Trophoblast cell (in vitro differentiated cells and primary cell): ENCODE measurements at regions not wholly inside any gene's neighbourhood (a gene's known extent, or its start where the extent isn't known, plus 50 kb on each side); places are given as distances from the start of the nearest gene placed in this dataset.
"Not testable (repeated sequence)": the region's sequence is repeated elsewhere in the genome, so short reads cannot be mapped to it uniquely, and the experiment has no call there.

Experiments used
- DNase-seq, 2 donors: peaks; one replicate each; pipeline ENCODE4 v3.0.0-alpha.2; 2016
- H2AFZ ChIP-seq: 2 replicates; pipeline ENCODE4 v1.6.1; 2013; ENCODE audit warnings: low read length, moderate library complexity, mild to moderate bottlenecking; ENCODE audit not compliant: insufficient read depth, poor library complexity
- H2AK5ac ChIP-seq: 2 replicates; pipeline ENCODE4 v1.6.1; 2013; ENCODE audit warnings: mild to moderate bottlenecking, low read length
- H2BK120ac ChIP-seq: 2 replicates; pipeline ENCODE4 v1.6.1; 2013; ENCODE audit warnings: low read length, mild to moderate bottlenecking, moderate library complexity; ENCODE audit not compliant: insufficient read depth, poor library complexity
- H2BK12ac ChIP-seq: 2 replicates; pipeline ENCODE4 v1.6.1; 2013; ENCODE audit warnings: mild to moderate bottlenecking, low read length, moderate library complexity
- H2BK5ac ChIP-seq: 2 replicates; pipeline ENCODE4 v1.6.1; 2013; ENCODE audit warnings: low read length, low read depth, moderate library complexity, mild to moderate bottlenecking; ENCODE audit not compliant: poor library complexity
- H3K14ac ChIP-seq: 2 replicates; pipeline ENCODE4 v1.6.1; 2013; ENCODE audit warnings: mild to moderate bottlenecking, low read length
- H3K18ac ChIP-seq: 2 replicates; pipeline ENCODE4 v1.6.1; 2013; ENCODE audit warnings: mild to moderate bottlenecking, low read length
- H3K23ac ChIP-seq: 2 replicates; pipeline ENCODE4 v1.6.1; 2013; ENCODE audit warnings: low read length
- H3K27ac ChIP-seq: 2 replicates; pipeline ENCODE4 v1.5.1; 2013; ENCODE audit warnings: low read depth, mild to moderate bottlenecking, inconsistent platforms, low read length, moderate library complexity
- H3K27me3 ChIP-seq: 2 replicates; pipeline ENCODE4 v1.6.1; 2013; ENCODE audit warnings: inconsistent platforms, mild to moderate bottlenecking, low read length, moderate library complexity; ENCODE audit not compliant: insufficient read depth
- H3K36me3 ChIP-seq, 2 experiments: 1 replicate in 1 of 2; 2 replicates in 1 of 2; pipeline ENCODE4 v1.6.1; 2013; ENCODE audit warnings: low read length in 2 of 2, mild to moderate bottlenecking in 2 of 2, moderate library complexity in 1 of 2; ENCODE audit not compliant: insufficient read depth in 2 of 2, control insufficient read depth in 1 of 2
- H3K4ac ChIP-seq: 2 replicates; pipeline ENCODE4 v1.6.1; 2013; ENCODE audit warnings: low read depth, mild to moderate bottlenecking, low read length, moderate library complexity
- H3K4me1 ChIP-seq, 2 experiments: 1 replicate in 1 of 2; 2 replicates in 1 of 2; pipeline ENCODE4 v1.6.1; 2013; ENCODE audit warnings: low read length in 2 of 2, mild to moderate bottlenecking in 2 of 2, moderate library complexity in 1 of 2; ENCODE audit not compliant: insufficient read depth in 2 of 2, control insufficient read depth in 1 of 2
- H3K4me2 ChIP-seq: 2 replicates; pipeline ENCODE4 v1.6.1; 2013; ENCODE audit warnings: inconsistent platforms, mild to moderate bottlenecking, low read length, moderate library complexity
- H3K4me3 ChIP-seq: 2 replicates; pipeline ENCODE4 v1.5.1; 2013; ENCODE audit warnings: mild to moderate bottlenecking, low read depth, low read length, inconsistent platforms
- H3K79me1 ChIP-seq: one replicate; pipeline ENCODE4 v1.6.1; 2013; ENCODE audit warnings: low read length
- H3K79me2 ChIP-seq: 2 replicates; pipeline ENCODE4 v1.6.1; 2013; ENCODE audit warnings: low read length, mild to moderate bottlenecking; ENCODE audit not compliant: control insufficient read depth, insufficient read depth, poor library complexity
- H3K9ac ChIP-seq: 2 replicates; pipeline ENCODE4 v1.6.1; 2013; ENCODE audit warnings: mild to moderate bottlenecking, low read length
- H3K9me3 ChIP-seq: 2 replicates; pipeline ENCODE4 v1.6.1; 2013; ENCODE audit warnings: low read depth, mild to moderate bottlenecking, control low read depth, inconsistent platforms, low read length; ENCODE audit not compliant: insufficient read depth
- H4K12ac ChIP-seq: 2 replicates; pipeline ENCODE4 v1.6.1; 2013; ENCODE audit warnings: low read depth, mild to moderate bottlenecking, low read length, moderate library complexity
- H4K8ac ChIP-seq: 2 replicates; pipeline ENCODE4 v1.6.1; 2013; ENCODE audit warnings: low read depth, mild to moderate bottlenecking, low read length, moderate library complexity
- H4K91ac ChIP-seq: one replicate; pipeline ENCODE4 v1.6.1; 2013; ENCODE audit warnings: low read depth, mild to moderate bottlenecking, low read length, moderate library complexity
- WGBS: extraction: QIAGEN DNeasy Blood & Tissue Kit; methylation state at CpG from one replicate; pipeline ENCODE4 v1.1.7; 2013; ENCODE audit warnings: missing lambda C conversion rate; ENCODE audit not compliant: insufficient read length, insufficient coverage; ENCODE audit errors: extremely low coverage; 5-methylcytosine and 5-hydroxymethylcytosine counted together

DNA sequence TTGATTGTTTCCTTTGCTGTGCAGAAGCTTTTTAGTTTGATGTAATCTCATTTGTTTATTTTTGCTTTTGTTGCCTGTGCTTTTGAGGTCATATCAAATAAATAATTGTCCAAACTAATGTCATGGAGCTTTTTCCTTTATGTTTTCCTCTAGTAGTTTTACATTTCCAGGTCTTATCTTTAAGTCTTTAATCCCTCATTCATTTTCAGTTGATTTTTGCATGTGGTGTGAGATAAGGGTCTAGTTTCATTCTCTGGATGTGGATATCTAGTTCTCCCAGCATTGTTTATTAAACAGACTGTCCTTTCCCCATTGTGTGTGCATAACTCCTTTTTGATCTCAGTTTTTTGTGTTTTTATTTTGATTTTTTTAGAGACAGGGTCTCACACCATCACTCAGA, 179.1 kb upstream of the STK26 start:
- Histone ChIP-seq H3K4me2 (no peak overlapping the region), H3K9me3 (no peaks in the 10 kb centered on the region), H3K27me3 (no peaks in the 10 kb centered on the region), H3K79me1 (no peaks in the 10 kb centered on the region), H3K14ac (no peak overlapping the region), H3K18ac (no peak overlapping the region), H3K4me1 (peaks cover 1 to 3% of the 10 kb centered on the region in 2 experiments), H3K79me2 (no peaks in the 10 kb centered on the region), H3K27ac (no peak overlapping the region), H2AFZ (no peak overlapping the region), H2BK5ac (no peak overlapping the region), H2AK5ac (no peak overlapping the region), H3K23ac (no peak overlapping the region), H3K4me3 (no peak overlapping the region), H4K91ac (no peak overlapping the region), H3K4ac (no peak overlapping the region), H4K8ac (no peak overlapping the region), H2BK12ac (no peak overlapping the region), H2BK120ac (no peak overlapping the region), H4K12ac (no peak overlapping the region), H3K9ac (no peak overlapping the region), H3K36me3 (no peaks in the 10 kb centered on the region)
- no peak for DNase-seq

DNA sequence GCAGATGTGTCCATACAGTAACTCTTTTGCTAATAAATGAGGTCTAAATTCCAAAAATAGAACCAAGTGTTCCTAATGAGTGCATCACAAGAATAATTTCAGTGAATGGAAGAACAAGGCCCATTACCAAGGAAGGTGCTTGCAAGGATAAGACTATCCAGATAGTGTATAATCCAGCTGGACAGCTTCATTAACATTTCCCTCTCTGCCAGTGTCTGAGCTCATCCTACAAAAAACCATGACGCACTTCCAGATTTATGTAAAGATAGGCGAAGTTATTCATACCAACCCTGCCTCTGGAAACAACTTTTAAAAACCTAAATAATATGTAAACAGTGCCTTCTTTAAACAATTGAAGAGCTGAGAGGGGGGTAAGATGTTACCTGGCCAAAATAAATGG, 177.9 kb upstream of the STK26 start:
- H3K4me2 ChIP-seq: no peak overlapping the region
- H3K4me1 ChIP-seq: peaks cover 1 to 3% of the 10 kb centered on the region in 2 experiments
- no peak overlapping the region for H2BK5ac ChIP-seq
- H3K36me3 ChIP-seq: no peaks in the 10 kb centered on the region
- H3K79me2 ChIP-seq: no peaks in the 10 kb centered on the region
- H4K8ac ChIP-seq: no peak overlapping the region
- H3K79me1 ChIP-seq: no peaks in the 10 kb centered on the region
- H3K27me3 ChIP-seq: no peaks in the 10 kb centered on the region
- no peak overlapping the region for H4K12ac ChIP-seq
- no peak overlapping the region for H3K4me3 ChIP-seq
- H3K9ac ChIP-seq: no peak overlapping the region
- no peak overlapping the region for H3K4ac ChIP-seq
- H2BK12ac ChIP-seq: no peak overlapping the region
- H3K23ac ChIP-seq: no peak overlapping the region
- H3K18ac ChIP-seq: no peak overlapping the region
- no peak overlapping the region for H2BK120ac ChIP-seq
- no peak overlapping the region for H3K27ac ChIP-seq
- no CpG with 5 or more reads among the region's 2 CpGs for WGBS
- no peak overlapping the region for H3K14ac ChIP-seq
- no peak overlapping the region for H2AK5ac ChIP-seq
- H3K9me3 ChIP-seq: no peaks in the 10 kb centered on the region
- no peak overlapping the region for H2AFZ ChIP-seq
- no peak overlapping the region for H4K91ac ChIP-seq
- peak; percentile 9 to 75 for DNase-seq

DNA sequence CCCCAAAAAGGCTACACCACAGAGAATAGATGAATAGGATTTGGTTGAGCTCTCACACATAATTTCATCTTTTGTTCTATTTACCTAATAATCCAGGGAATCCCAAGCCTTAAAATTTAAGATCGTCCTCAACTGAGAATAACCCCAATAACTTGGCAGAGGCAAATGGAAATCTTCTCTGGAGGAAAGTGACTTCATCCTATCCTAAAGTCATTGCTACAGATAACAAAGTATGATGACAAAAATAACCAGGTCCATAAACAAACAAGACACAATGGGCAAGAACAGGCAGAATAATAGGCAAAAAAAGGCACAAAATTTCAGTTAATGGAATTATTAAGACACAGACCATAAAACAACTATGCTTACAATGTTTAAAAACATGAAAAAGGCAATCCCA, 177.3 kb upstream of the STK26 start:
- no peak for DNase-seq
- Histone ChIP-seq H3K23ac (no peak overlapping the region), H3K9me3 (no peaks in the 10 kb centered on the region), H2BK120ac (no peak overlapping the region), H2AFZ (no peak overlapping the region), H3K4me2 (no peak overlapping the region), H2BK5ac (no peak overlapping the region), H3K14ac (no peak overlapping the region), H3K79me1 (no peaks in the 10 kb centered on the region), H3K18ac (no peak overlapping the region), H2AK5ac (no peak overlapping the region), H4K12ac (no peak overlapping the region), H2BK12ac (no peak overlapping the region), H4K8ac (no peak overlapping the region), H3K36me3 (no peaks in the 10 kb centered on the region), H3K27me3 (no peaks in the 10 kb centered on the region), H3K27ac (no peak overlapping the region), H3K4me1 (peaks cover 1 to 3% of the 10 kb centered on the region in 2 experiments), H3K4me3 (no peak overlapping the region), H4K91ac (no peak overlapping the region), H3K79me2 (no peaks in the 10 kb centered on the region), H3K9ac (no peak overlapping the region), H3K4ac (no peak overlapping the region)
- WGBS: no CpG with 5 or more reads among the region's 1 CpG

GRCh38 chrX:131850964-131851363, 172.1 kb upstream of the STK26 start:
- not testable (repeated sequence) for H4K12ac ChIP-seq, H4K8ac ChIP-seq, DNase-seq, H2BK5ac ChIP-seq, H3K9me3 ChIP-seq, H3K4me1 ChIP-seq, H2AK5ac ChIP-seq, H3K14ac ChIP-seq, H3K18ac ChIP-seq, H3K23ac ChIP-seq, H2BK120ac ChIP-seq, H2BK12ac ChIP-seq, H3K79me2 ChIP-seq, H3K9ac ChIP-seq, H2AFZ ChIP-seq, H3K27ac ChIP-seq, H3K79me1 ChIP-seq, H3K4me3 ChIP-seq, H3K4ac ChIP-seq, H3K27me3 ChIP-seq, H4K91ac ChIP-seq, H3K36me3 ChIP-seq, H3K4me2 ChIP-seq
- no CpG with 5 or more reads among the region's 10 CpGs for WGBS
